ENCODE measurements at regions not wholly inside any gene's neighbourhood (a gene's known extent, or its start where the extent isn't known, plus 50 kb on each side); places are given as distances from the start of the nearest gene placed in this dataset.

DNA sequence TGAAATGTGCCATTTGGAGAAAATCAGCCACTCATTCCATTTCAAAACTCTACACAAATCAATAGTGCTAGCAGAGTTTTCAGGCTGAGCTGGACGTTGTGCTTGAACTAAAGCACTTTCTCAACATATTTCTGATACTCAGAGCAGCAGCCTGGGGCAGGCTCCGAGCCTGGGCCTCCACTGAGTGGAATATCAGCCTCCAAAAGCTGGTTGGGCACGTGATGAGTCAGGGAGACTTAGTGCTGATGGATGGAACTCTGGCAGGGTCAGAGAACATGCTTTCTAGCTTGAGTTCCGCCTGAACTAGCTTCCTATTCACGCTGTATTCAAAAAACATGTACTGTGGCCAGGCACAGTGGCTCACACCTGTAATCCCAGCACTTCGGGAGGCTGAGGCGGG is 85.8 kb upstream of the PCDH8 start:
- TF ChIP-seq POLR2AphosphoS5 (IDR thresholded peaks at IDR 0.05) (no peak), POLR2A (IDR thresholded peaks at IDR 0.05) (no peak), EP300 (IDR thresholded peaks at IDR 0.05) (no peak)
- TF ChIP-seq, protein P1, sequence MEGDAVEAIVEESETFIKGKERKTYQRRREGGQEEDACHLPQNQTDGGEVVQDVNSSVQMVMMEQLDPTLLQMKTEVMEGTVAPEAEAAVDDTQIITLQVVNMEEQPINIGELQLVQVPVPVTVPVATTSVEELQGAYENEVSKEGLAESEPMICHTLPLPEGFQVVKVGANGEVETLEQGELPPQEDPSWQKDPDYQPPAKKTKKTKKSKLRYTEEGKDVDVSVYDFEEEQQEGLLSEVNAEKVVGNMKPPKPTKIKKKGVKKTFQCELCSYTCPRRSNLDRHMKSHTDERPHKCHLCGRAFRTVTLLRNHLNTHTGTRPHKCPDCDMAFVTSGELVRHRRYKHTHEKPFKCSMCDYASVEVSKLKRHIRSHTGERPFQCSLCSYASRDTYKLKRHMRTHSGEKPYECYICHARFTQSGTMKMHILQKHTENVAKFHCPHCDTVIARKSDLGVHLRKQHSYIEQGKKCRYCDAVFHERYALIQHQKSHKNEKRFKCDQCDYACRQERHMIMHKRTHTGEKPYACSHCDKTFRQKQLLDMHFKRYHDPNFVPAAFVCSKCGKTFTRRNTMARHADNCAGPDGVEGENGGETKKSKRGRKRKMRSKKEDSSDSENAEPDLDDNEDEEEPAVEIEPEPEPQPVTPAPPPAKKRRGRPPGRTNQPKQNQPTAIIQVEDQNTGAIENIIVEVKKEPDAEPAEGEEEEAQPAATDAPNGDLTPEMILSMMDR (IDR thresholded peaks at IDR 0.05), result no peak

Data from suprapubic skin (tissue), 4 donors.